ENCODE measurements at regions not wholly inside any gene's neighbourhood (a gene's known extent, or its start where the extent isn't known, plus 50 kb on each side); places are given as distances from the start of the nearest gene placed in this dataset.

DNA sequence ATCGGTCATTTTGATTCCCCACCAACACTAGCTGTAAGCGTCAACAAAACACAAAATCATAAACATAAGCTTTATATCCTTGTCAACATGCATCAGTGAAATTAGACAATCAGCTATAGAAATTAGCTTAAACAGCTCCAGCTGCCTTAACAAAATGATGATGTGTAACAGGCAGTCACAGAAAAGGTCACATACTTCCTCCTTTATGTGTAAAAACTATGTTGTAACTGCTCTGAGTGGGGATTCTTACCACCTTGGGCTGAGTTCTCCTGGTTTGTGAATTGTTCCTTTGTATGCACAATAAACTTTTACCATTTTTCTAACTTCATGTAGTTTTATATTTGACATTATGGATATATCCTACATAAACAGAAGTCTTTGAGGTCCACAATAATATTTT, 73.9 kb upstream of the MAP9 start:
- no peak for DNase-seq
- H3K79me2 ChIP-seq (ENCODE audit: low read depth): no peaks in the 10 kb centered on the region

GRCh38 chr4:155445306-155445705, 68.5 kb upstream of the MAP9 start:
- H3K9me3 ChIP-seq (ENCODE audit: insufficient read depth, low read depth): no peaks in the 10 kb centered on the region
- H3K4me1 ChIP-seq (replicated peaks; ENCODE audit: insufficient read depth): no peaks in the 10 kb centered on the region
- no peaks in the 10 kb centered on the region for H3K9me2 ChIP-seq (ENCODE audit: insufficient read depth)
- no peak for DNase-seq
- POLR2A ChIA-PET (ENCODE audit: unreplicated experiment): no interaction called here
- no peak overlapping the region for H3K27ac ChIP-seq
- no peak overlapping the region for H3K4me2 ChIP-seq
- H3K79me2 ChIP-seq (ENCODE audit: low read depth): no peaks in the 10 kb centered on the region
- no peaks in the 10 kb centered on the region for H3F3A ChIP-seq (ENCODE audit: insufficient read depth, low read depth)
- TF ChIP-seq EZH2 (IDR thresholded peaks at IDR 0.05; ENCODE audit: low read depth): no peak
- TF ChIP-seq CTCF (conservative IDR thresholded peaks at IDR 0.05): no peak
- CTCF ChIA-PET: no interaction called here
- H2AFZ ChIP-seq: no peak overlapping the region
- no peaks in the 10 kb centered on the region for H3K36me3 ChIP-seq (ENCODE audit: low read depth)
- no TSS peak for BruUV-seq (replicated peaks)
- H3K4me3 ChIP-seq: no peak overlapping the region
- no peaks in the 10 kb centered on the region for H4K20me1 ChIP-seq (ENCODE audit: insufficient read depth)
- intact Hi-C loops (cut with micrococcal nuclease; ENCODE audit: unreplicated experiment): no loop called here
- no peaks in the 10 kb centered on the region for H3K27me3 ChIP-seq (ENCODE audit: insufficient read depth, low read depth)

More for the DNA sequence above, 73.9 kb upstream of the MAP9 start:
- Histone ChIP-seq H3K9me3 (ENCODE audit: insufficient read depth, low read depth) (no peaks in the 10 kb centered on the region), H3K4me1 (replicated peaks; ENCODE audit: insufficient read depth) (no peaks in the 10 kb centered on the region), H3K4me3 (no peak overlapping the region), H4K20me1 (ENCODE audit: insufficient read depth) (no peaks in the 10 kb centered on the region), H3K27me3 (ENCODE audit: insufficient read depth, low read depth) (no peaks in the 10 kb centered on the region), H3K27ac (no peak overlapping the region), H3K9me2 (ENCODE audit: insufficient read depth) (no peaks in the 10 kb centered on the region), H3K36me3 (ENCODE audit: low read depth) (no peaks in the 10 kb centered on the region), H3F3A (ENCODE audit: insufficient read depth, low read depth) (no peaks in the 10 kb centered on the region), H2AFZ (no peak overlapping the region), H3K4me2 (no peak overlapping the region)
- intact Hi-C loops (cut with micrococcal nuclease; ENCODE audit: unreplicated experiment): no loop called here
- ChIA-PET CTCF (no interaction called here), POLR2A (ENCODE audit: unreplicated experiment) (no interaction called here)
- no TSS peak for BruUV-seq (replicated peaks)
- TF ChIP-seq CTCF (conservative IDR thresholded peaks at IDR 0.05): no peak
- TF ChIP-seq EZH2 (IDR thresholded peaks at IDR 0.05; ENCODE audit: low read depth): no peak

DNA sequence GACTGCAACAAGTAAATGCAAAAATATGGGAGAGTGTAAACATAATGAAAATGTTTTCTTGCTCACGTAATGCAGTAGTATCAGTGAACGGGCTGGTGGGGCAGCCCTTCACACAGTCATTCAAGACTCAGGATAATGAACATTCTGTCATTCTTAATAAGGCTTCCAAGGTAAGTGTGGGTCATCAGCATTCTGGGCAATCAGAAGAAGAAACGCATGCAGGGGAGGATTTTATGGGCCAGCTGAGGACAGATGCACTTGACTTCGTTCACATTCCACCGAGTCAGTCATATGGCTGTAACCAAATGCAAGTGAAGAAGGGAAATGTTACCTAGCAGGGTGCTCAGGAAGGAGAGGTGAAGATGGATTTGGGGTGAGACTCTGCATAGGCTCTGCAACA, 68.0 kb upstream of the MAP9 start:
- no peaks in the 10 kb centered on the region for H4K20me1 ChIP-seq (ENCODE audit: insufficient read depth)
- no peak overlapping the region for H3K4me3 ChIP-seq
- H3K79me2 ChIP-seq (ENCODE audit: low read depth): no peaks in the 10 kb centered on the region
- ChIA-PET POLR2A (ENCODE audit: unreplicated experiment) (no interaction called here), CTCF (interaction anchor here (0.6 kb wide), 1 partner anchor 1941 kb away, joined by 4 read pairs; no protein-coding TSS in a partner anchor)
- no peak overlapping the region for H3K27ac ChIP-seq
- no peak for DNase-seq
- H3K9me2 ChIP-seq (ENCODE audit: insufficient read depth): no peaks in the 10 kb centered on the region
- no TSS peak for BruUV-seq (replicated peaks)
- H3K4me1 ChIP-seq (replicated peaks; ENCODE audit: insufficient read depth): no peaks in the 10 kb centered on the region
- H3K9me3 ChIP-seq (ENCODE audit: insufficient read depth, low read depth): no peaks in the 10 kb centered on the region
- no peak overlapping the region for H3K4me2 ChIP-seq
- H3F3A ChIP-seq (ENCODE audit: insufficient read depth, low read depth): no peaks in the 10 kb centered on the region
- H3K27me3 ChIP-seq (ENCODE audit: insufficient read depth, low read depth): no peaks in the 10 kb centered on the region
- TF ChIP-seq CTCF (conservative IDR thresholded peaks at IDR 0.05) (no peak), EZH2 (IDR thresholded peaks at IDR 0.05; ENCODE audit: low read depth) (no peak)
- no peaks in the 10 kb centered on the region for H3K36me3 ChIP-seq (ENCODE audit: low read depth)
- no peak overlapping the region for H2AFZ ChIP-seq
- intact Hi-C loops (cut with micrococcal nuclease; ENCODE audit: unreplicated experiment): loop anchor here (5.0 kb wide), 1 partner anchor 223 kb away; the partner anchor contains the start of gene GUCY1A1
